Panc1 (cell line): ENCODE measurements at regions not wholly inside any gene's neighbourhood (a gene's known extent, or its start where the extent isn't known, plus 50 kb on each side); places are given as distances from the start of the nearest gene placed in this dataset.

Source experiments
- ATAC-seq: fragments of 200-7000 bp; cut with Tn5 transposase; 2 replicates; pipeline ENCODE4 v1.9.1; 2020; ENCODE audit warnings: mild to moderate bottlenecking, moderate library complexity
- BruUV-seq: library from RNA; stranded (reverse); fragments of 400-500 nt; replicated peaks from 2 replicates; lab custom pipeline; 2021; lab: Mats Ljungman, UMichigan
- CTCF ChIA-PET: fragments of 300-600 bp; sonication (Branson Sonifier 250); formaldehyde crosslinking; loops from one replicate; lab custom pipeline; 2022; ENCODE audit warnings: antibody characterized with exemption; lab: Charles Lee
- POLR2A ChIA-PET: fragments of 300-600 bp; sonication (Branson Sonifier 250); formaldehyde crosslinking; loops from one replicate; lab custom pipeline; 2022; ENCODE audit warnings: antibody characterized with exemption; lab: Charles Lee
- DNase-seq: peaks from one replicate; pipeline ENCODE4 v3.0.0-alpha.2; 2010; ENCODE audit warnings: low read depth, low spot score
- H3K27ac ChIP-seq: 2 replicates; pipeline ENCODE4 v1.5.1; 2011; ENCODE audit warnings: mild to moderate bottlenecking, low read length, inconsistent platforms
- H3K27me3 ChIP-seq: fragments of 200-500 bp; sonication (Bioruptor generic); 2 replicates; pipeline ENCODE4 v1.6.0; 2014; ENCODE audit warnings: low read length, inconsistent platforms; ENCODE audit not compliant: control insufficient read depth, insufficient read depth
- H3K36me3 ChIP-seq: fragments of 200-500 bp; sonication (Bioruptor generic); 2 replicates; pipeline ENCODE4 v1.5.1; 2014; ENCODE audit warnings: inconsistent platforms, mild to moderate bottlenecking, low read length, moderate library complexity; ENCODE audit not compliant: control insufficient read depth, insufficient read depth
- H3K4me1 ChIP-seq: 2 replicates; pipeline ENCODE4 v1.5.1; 2011; ENCODE audit warnings: inconsistent platforms, mild to moderate bottlenecking, low read length, moderate library complexity; ENCODE audit not compliant: control insufficient read depth, insufficient read depth
- H3K4me3 ChIP-seq, 2 experiments: 2 replicates each; pipeline ENCODE4 v1.5.1; 2011 to 2012; ENCODE audit warnings: low read depth in 2 of 2, low read length in 2 of 2, mild to moderate bottlenecking in 2 of 2, inconsistent platforms in 1 of 2, moderate library complexity in 1 of 2
- H3K9me3 ChIP-seq: fragments of 200-500 bp; sonication (Bioruptor generic); 2 replicates; pipeline ENCODE4 v1.5.1; 2014; ENCODE audit warnings: low read depth, mild to moderate bottlenecking, inconsistent platforms, low read length, moderate library complexity; ENCODE audit not compliant: control insufficient read depth, insufficient read depth
- POLR2AphosphoS5 ChIP-seq: IDR thresholded peaks from 2 replicates; pipeline ENCODE4 v1.6.1; 2012; ENCODE audit warnings: mild to moderate bottlenecking, low read depth, low read length, moderate library complexity
- SIN3A ChIP-seq: IDR thresholded peaks from 2 replicates; pipeline ENCODE4 v1.6.1; 2012; ENCODE audit warnings: low read depth, mild to moderate bottlenecking, low read length, moderate library complexity, borderline replicate concordance; ENCODE audit not compliant: insufficient read depth
- TCF7L2 ChIP-seq: IDR thresholded peaks from 2 replicates; pipeline ENCODE4 v1.6.1; 2011; ENCODE audit warnings: mild to moderate bottlenecking, low read depth, low read length, inconsistent platforms
- in situ Hi-C: cut with HindIII; loops from 2 replicates; pipeline ENCODE4 v1.10.0; 2016; ENCODE audit warnings: low sequenced_read_pairs, low pct_unique_long_range_greater_than_20kb
- intact Hi-C: fragments of 100-400 bp; cut with micrococcal nuclease; formaldehyde crosslinking; loops from one replicate; pipeline ENCODE4 v1.10.0; 2022; ENCODE audit not compliant: unreplicated experiment
- TF ChIP-seq, protein P1 (sequence below): fragments of 450-650 bp; IDR thresholded peaks from 2 replicates; pipeline ENCODE4 v1.5.1; 2017; ENCODE audit warnings: mild to moderate bottlenecking
- TF ChIP-seq, protein P2 (sequence below), 2 experiments: IDR thresholded peaks; 2 replicates each; pipeline ENCODE4 v1.6.1; 2011 to 2012; ENCODE audit warnings: low read depth in 2 of 2, control low read depth in 1 of 2, low read length in 1 of 2, mild to moderate bottlenecking in 1 of 2, moderate library complexity in 1 of 2; ENCODE audit not compliant: insufficient read depth in 1 of 2

DNA sequence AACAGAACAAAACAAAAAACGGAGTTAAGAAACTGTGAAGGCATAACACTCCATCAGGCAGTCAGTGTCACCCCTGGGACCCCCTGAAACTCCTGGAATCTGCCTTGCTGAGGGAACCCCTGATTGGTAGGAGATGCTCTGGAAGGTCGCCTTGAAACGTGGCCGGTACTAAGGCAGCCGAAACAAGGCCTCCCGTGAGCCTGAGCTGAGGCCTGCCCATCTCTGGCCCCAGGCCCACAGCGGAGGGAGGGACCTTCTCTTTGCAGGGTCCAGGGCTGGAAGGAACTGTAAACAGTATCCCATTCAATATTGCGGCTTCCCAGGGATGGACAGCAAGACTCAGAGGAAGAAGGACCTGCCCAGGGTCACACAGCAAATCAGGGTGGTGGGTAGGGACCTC is 155.7 kb downstream of the INHBB start:
- DNase-seq (no peak), ATAC-seq (no peak)
- in situ Hi-C loops = no loop called here
- intact Hi-C loops = no loop called here
- ChIA-PET POLR2A (no interaction called here), CTCF (no interaction called here)
- Histone ChIP-seq H3K9me3 (no peaks in the 10 kb centered on the region), H3K27me3 (no peaks in the 10 kb centered on the region), H3K4me3 (no peak overlapping the region), H3K27ac (no peak overlapping the region), H3K36me3 (no peaks in the 10 kb centered on the region), H3K4me1 (no peaks in the 10 kb centered on the region)
- TF ChIP-seq, protein P1, sequence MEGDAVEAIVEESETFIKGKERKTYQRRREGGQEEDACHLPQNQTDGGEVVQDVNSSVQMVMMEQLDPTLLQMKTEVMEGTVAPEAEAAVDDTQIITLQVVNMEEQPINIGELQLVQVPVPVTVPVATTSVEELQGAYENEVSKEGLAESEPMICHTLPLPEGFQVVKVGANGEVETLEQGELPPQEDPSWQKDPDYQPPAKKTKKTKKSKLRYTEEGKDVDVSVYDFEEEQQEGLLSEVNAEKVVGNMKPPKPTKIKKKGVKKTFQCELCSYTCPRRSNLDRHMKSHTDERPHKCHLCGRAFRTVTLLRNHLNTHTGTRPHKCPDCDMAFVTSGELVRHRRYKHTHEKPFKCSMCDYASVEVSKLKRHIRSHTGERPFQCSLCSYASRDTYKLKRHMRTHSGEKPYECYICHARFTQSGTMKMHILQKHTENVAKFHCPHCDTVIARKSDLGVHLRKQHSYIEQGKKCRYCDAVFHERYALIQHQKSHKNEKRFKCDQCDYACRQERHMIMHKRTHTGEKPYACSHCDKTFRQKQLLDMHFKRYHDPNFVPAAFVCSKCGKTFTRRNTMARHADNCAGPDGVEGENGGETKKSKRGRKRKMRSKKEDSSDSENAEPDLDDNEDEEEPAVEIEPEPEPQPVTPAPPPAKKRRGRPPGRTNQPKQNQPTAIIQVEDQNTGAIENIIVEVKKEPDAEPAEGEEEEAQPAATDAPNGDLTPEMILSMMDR = no peak
- no peak for TF ChIP-seq SIN3A
- TF ChIP-seq, protein P2, sequence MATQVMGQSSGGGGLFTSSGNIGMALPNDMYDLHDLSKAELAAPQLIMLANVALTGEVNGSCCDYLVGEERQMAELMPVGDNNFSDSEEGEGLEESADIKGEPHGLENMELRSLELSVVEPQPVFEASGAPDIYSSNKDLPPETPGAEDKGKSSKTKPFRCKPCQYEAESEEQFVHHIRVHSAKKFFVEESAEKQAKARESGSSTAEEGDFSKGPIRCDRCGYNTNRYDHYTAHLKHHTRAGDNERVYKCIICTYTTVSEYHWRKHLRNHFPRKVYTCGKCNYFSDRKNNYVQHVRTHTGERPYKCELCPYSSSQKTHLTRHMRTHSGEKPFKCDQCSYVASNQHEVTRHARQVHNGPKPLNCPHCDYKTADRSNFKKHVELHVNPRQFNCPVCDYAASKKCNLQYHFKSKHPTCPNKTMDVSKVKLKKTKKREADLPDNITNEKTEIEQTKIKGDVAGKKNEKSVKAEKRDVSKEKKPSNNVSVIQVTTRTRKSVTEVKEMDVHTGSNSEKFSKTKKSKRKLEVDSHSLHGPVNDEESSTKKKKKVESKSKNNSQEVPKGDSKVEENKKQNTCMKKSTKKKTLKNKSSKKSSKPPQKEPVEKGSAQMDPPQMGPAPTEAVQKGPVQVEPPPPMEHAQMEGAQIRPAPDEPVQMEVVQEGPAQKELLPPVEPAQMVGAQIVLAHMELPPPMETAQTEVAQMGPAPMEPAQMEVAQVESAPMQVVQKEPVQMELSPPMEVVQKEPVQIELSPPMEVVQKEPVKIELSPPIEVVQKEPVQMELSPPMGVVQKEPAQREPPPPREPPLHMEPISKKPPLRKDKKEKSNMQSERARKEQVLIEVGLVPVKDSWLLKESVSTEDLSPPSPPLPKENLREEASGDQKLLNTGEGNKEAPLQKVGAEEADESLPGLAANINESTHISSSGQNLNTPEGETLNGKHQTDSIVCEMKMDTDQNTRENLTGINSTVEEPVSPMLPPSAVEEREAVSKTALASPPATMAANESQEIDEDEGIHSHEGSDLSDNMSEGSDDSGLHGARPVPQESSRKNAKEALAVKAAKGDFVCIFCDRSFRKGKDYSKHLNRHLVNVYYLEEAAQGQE (IDR thresholded peaks at IDR 0.05; ENCODE audit: insufficient read depth in 1 of 2, low read depth in 2 of 2, low read length in 1 of 2) = no peak
- no peak for TF ChIP-seq POLR2AphosphoS5
- TF ChIP-seq TCF7L2 = no peak
- no TSS peak for BruUV-seq

DNA sequence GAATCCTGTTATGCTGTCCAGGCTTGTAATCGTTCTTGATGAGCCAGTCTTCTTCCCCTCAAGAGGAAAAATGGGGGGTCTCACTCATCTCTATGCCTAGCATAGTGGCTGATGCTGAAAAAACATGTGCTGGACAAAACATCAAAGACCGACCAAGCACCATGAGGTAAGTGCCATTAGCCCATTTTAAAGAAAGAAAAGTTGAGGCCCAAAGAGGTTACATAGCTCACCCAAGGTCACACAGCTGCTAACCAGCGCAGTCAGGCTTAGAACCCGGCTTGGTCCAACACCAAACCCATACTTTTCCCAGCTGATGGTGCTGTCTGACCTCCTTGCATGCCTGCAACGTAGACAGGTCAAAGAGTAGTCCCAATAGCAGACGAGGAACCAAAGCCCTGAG is 156.4 kb downstream of the INHBB start:
- DNase-seq = no peak
- intact Hi-C loops (no loop called here), in situ Hi-C loops (no loop called here)
- ATAC-seq = no peak
- Histone ChIP-seq H3K27me3 (no peaks in the 10 kb centered on the region), H3K4me3 (no peak overlapping the region), H3K4me1 (no peaks in the 10 kb centered on the region), H3K36me3 (no peaks in the 10 kb centered on the region), H3K9me3 (no peaks in the 10 kb centered on the region), H3K27ac (no peak overlapping the region)
- ChIA-PET POLR2A (no interaction called here), CTCF (no interaction called here)
- no TSS peak for BruUV-seq
- TF ChIP-seq POLR2AphosphoS5 (no peak), SIN3A (no peak), TCF7L2 (no peak)
- TF ChIP-seq, protein P1 = no peak
- TF ChIP-seq, protein P2 (IDR thresholded peaks at IDR 0.05; ENCODE audit: insufficient read depth in 1 of 2, low read depth in 2 of 2, low read length in 1 of 2) = no peak
